H9 (cell line): ENCODE measurements at regions not wholly inside any gene's neighbourhood (a gene's known extent, or its start where the extent isn't known, plus 50 kb on each side); places are given as distances from the start of the nearest gene placed in this dataset.

ENCODE experiments used
- DNase-seq: peaks from one replicate; pipeline ENCODE4 v3.0.0-alpha.2; 2017
- H2AFZ ChIP-seq: one replicate; pipeline ENCODE4 v1.6.1; 2013; ENCODE audit warnings: mild to moderate bottlenecking, low read length, control low read depth, moderate library complexity
- H2AK5ac ChIP-seq: 2 replicates; pipeline ENCODE4 v1.6.1; 2013; ENCODE audit warnings: low read length, control low read depth, mixed read lengths; ENCODE audit not compliant: insufficient read length
- H2BK120ac ChIP-seq: one replicate; pipeline ENCODE4 v1.6.1; 2013; ENCODE audit warnings: low read depth, mild to moderate bottlenecking, low read length, control low read depth, inconsistent platforms; ENCODE audit not compliant: poor library complexity, severe bottlenecking
- H2BK12ac ChIP-seq: 2 replicates; pipeline ENCODE4 v1.6.1; 2013; ENCODE audit warnings: low read length, control low read depth, mixed read lengths, low read depth; ENCODE audit not compliant: insufficient read length
- H2BK15ac ChIP-seq: 2 replicates; pipeline ENCODE4 v1.6.1; 2013; ENCODE audit warnings: low read depth, low read length, control low read depth
- H2BK20ac ChIP-seq: one replicate; pipeline ENCODE4 v1.6.1; 2013; ENCODE audit warnings: low read depth, mild to moderate bottlenecking, low read length, control low read depth, inconsistent platforms; ENCODE audit not compliant: poor library complexity, severe bottlenecking
- H2BK5ac ChIP-seq: 2 replicates; pipeline ENCODE4 v1.6.1; 2013; ENCODE audit warnings: low read length, control low read depth, mixed read lengths; ENCODE audit not compliant: insufficient read length
- H3K14ac ChIP-seq: 2 replicates; pipeline ENCODE4 v1.6.1; 2013; ENCODE audit warnings: low read length, control low read depth; ENCODE audit not compliant: insufficient read depth
- H3K18ac ChIP-seq: 2 replicates; pipeline ENCODE4 v1.6.1; 2013; ENCODE audit warnings: low read depth, mild to moderate bottlenecking, mixed read lengths, low read length, control low read depth; ENCODE audit not compliant: insufficient read length
- H3K23ac ChIP-seq: 2 replicates; pipeline ENCODE4 v1.6.1; 2013; ENCODE audit warnings: low read length, control low read depth, mixed read lengths, low read depth; ENCODE audit not compliant: insufficient read length
- H3K23me2 ChIP-seq: 2 replicates; pipeline ENCODE4 v1.6.1; 2013; ENCODE audit warnings: low read depth, mild to moderate bottlenecking, mixed read lengths, low read length, control low read depth; ENCODE audit not compliant: insufficient read length, poor library complexity, severe bottlenecking
- H3K27ac ChIP-seq: 2 replicates; pipeline ENCODE4 v1.5.1; 2013; ENCODE audit warnings: low read length, control low read depth, mixed read lengths, low read depth; ENCODE audit not compliant: insufficient read length
- H3K27me3 ChIP-seq: 2 replicates; pipeline ENCODE4 v1.6.1; 2013; ENCODE audit warnings: low read length, control low read depth, inconsistent platforms; ENCODE audit not compliant: insufficient read depth
- H3K4ac ChIP-seq: 2 replicates; pipeline ENCODE4 v1.6.1; 2013; ENCODE audit warnings: low read depth, mild to moderate bottlenecking, control low read depth, inconsistent platforms, low read length, moderate library complexity
- H3K4me1 ChIP-seq: 2 replicates; pipeline ENCODE4 v1.6.1; 2013; ENCODE audit warnings: low read length, control low read depth, inconsistent platforms; ENCODE audit not compliant: insufficient read depth
- H3K4me2 ChIP-seq: 2 replicates; pipeline ENCODE4 v1.6.1; 2013; ENCODE audit warnings: low read length, control low read depth, mixed read lengths; ENCODE audit not compliant: insufficient read length, insufficient read depth
- H3K56ac ChIP-seq: 2 replicates; pipeline ENCODE4 v1.6.1; 2013; ENCODE audit warnings: low read depth, mild to moderate bottlenecking, mixed read lengths, low read length, control low read depth; ENCODE audit not compliant: insufficient read length
- H3K79me1 ChIP-seq: 2 replicates; pipeline ENCODE4 v1.6.1; 2013; ENCODE audit warnings: low read depth, mild to moderate bottlenecking, moderate library complexity, low read length, control low read depth, inconsistent platforms; ENCODE audit not compliant: insufficient read depth, poor library complexity, severe bottlenecking
- H3K79me2 ChIP-seq: 2 replicates; pipeline ENCODE4 v1.6.1; 2013; ENCODE audit warnings: low read length, control low read depth, inconsistent platforms; ENCODE audit not compliant: insufficient read depth
- H3K9ac ChIP-seq: 2 replicates; pipeline ENCODE4 v1.6.1; 2013; ENCODE audit warnings: low read length, control low read depth, mixed read lengths; ENCODE audit not compliant: insufficient read length; ENCODE audit errors: extremely low read depth
- H3K9me3 ChIP-seq: one replicate; pipeline ENCODE4 v1.6.1; 2013; ENCODE audit warnings: low read depth, low read length, inconsistent platforms; ENCODE audit not compliant: control insufficient read depth
- H3T11ph ChIP-seq: one replicate; pipeline ENCODE4 v1.6.1; 2013; ENCODE audit warnings: mild to moderate bottlenecking, low read length, control low read depth, inconsistent platforms
- H4K20me1 ChIP-seq: one replicate; pipeline ENCODE4 v1.6.1; 2013; ENCODE audit not compliant: control insufficient read depth, insufficient read length, insufficient read depth
- H4K5ac ChIP-seq: 2 replicates; pipeline ENCODE4 v1.6.1; 2013; ENCODE audit warnings: low read depth, mild to moderate bottlenecking, mixed read lengths, low read length, control low read depth; ENCODE audit not compliant: insufficient read length
- H4K8ac ChIP-seq: replicated peaks from 2 replicates; pipeline ENCODE4 v1.6.1; 2013; ENCODE audit warnings: low read length, control low read depth, mixed read lengths, low read depth; ENCODE audit not compliant: insufficient read length
- H4K91ac ChIP-seq: 2 replicates; pipeline ENCODE4 v1.6.1; 2013; ENCODE audit warnings: low read depth, mild to moderate bottlenecking, moderate library complexity, mixed read lengths, low read length, control low read depth; ENCODE audit not compliant: insufficient read length
- H3K27ac Mint-ChIP-seq, 3 experiments: 2 replicates in 2 of 3; 3 replicates in 1 of 3; pipeline ENCODE4 v1.8.0; 2020 to 2021; ENCODE audit warnings: mixed read lengths in 3 of 3, mild to moderate bottlenecking in 1 of 3, moderate library complexity in 1 of 3
- H3K27me3 Mint-ChIP-seq: 2 replicates; pipeline ENCODE4 v1.8.0; 2021; ENCODE audit warnings: low read depth, mild to moderate bottlenecking, moderate library complexity, mixed read lengths
- H3K36me3 Mint-ChIP-seq, 3 experiments: 2 replicates in 2 of 3; 3 replicates in 1 of 3; pipeline ENCODE4 v1.8.0; 2020 to 2021; ENCODE audit warnings: low read depth in 3 of 3, mixed read lengths in 3 of 3; ENCODE audit not compliant: insufficient read depth in 1 of 3
- H3K4me1 Mint-ChIP-seq, 2 experiments: 2 replicates each; pipeline ENCODE4 v1.8.0; 2020; ENCODE audit warnings: mixed read lengths in 2 of 2
- H3K4me3 Mint-ChIP-seq, 2 experiments: 2 replicates in 1 of 2; 3 replicates in 1 of 2; pipeline ENCODE4 v1.8.0; 2020 to 2021; ENCODE audit warnings: mild to moderate bottlenecking in 2 of 2, mixed read lengths in 2 of 2, moderate library complexity in 1 of 2
- H3K9me3 Mint-ChIP-seq, 2 experiments: 2 replicates in 1 of 2; 3 replicates in 1 of 2; pipeline ENCODE4 v1.8.0; 2020; ENCODE audit warnings: mild to moderate bottlenecking in 2 of 2, mixed read lengths in 2 of 2, moderate library complexity in 1 of 2
- WGBS: extraction: QIAGEN DNeasy Blood & Tissue Kit; methylation state at CpG from one replicate; pipeline ENCODE4 v1.1.7; 2013; ENCODE audit warnings: missing lambda C conversion rate, low lambda C conversion rate, mixed read lengths; ENCODE audit not compliant: insufficient read length; ENCODE audit errors: extremely low coverage; 5-methylcytosine and 5-hydroxymethylcytosine counted together
- TF ChIP-seq, protein P1 (sequence below): fragments of 200-600 bp; sonication (generic); conservative IDR thresholded peaks from 3 replicates; pipeline ENCODE4 v1.8.0; 2021; ENCODE audit warnings: antibody characterized with exemption, mild to moderate bottlenecking

DNA sequence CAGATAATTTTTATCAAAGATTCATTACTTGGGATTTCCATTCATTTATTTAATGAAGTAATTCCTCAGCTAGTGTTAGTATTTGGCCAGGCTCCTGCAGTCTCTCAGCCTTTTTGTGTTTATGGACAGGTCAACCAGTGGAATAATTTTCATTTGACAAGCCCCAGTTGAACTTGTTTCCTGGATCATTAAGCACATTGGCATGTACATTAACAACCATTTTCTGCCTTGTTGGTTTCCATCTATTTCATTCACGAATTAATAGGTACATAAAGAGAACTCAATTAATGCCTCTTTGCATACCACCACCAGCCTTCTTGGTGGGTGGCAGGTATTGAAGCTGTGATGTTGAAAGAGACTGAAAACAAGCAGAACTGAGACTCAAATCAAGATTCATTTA is 745.2 kb downstream of the KCNA4 start:
- no peak overlapping the region for H3K4me2 ChIP-seq

More for the DNA sequence above, 745.2 kb downstream of the KCNA4 start:
- Histone ChIP-seq H4K91ac (no peak overlapping the region), H2AFZ (no peak overlapping the region), H3K27me3 (no peaks in the 10 kb centered on the region), H3K79me1 (no peaks in the 10 kb centered on the region), H3T11ph (no peak overlapping the region), H3K56ac (no peak overlapping the region), H3K23me2 (no peaks in the 10 kb centered on the region), H3K23ac (no peak overlapping the region), H2AK5ac (no peak overlapping the region), H4K5ac (no peak overlapping the region), H2BK12ac (no peak overlapping the region), H3K9ac (no peak overlapping the region), H2BK15ac (no peak overlapping the region), H3K4ac (no peak overlapping the region), H3K79me2 (no peaks in the 10 kb centered on the region), H4K20me1 (no peaks in the 10 kb centered on the region), H3K4me1 (no peaks in the 10 kb centered on the region; the same call in 1 of the 2 replicates), H2BK20ac (no peak overlapping the region), H4K8ac (no peak overlapping the region), H3K18ac (no peak overlapping the region), H2BK120ac (no peak overlapping the region), H2BK5ac (no peak overlapping the region), H3K14ac (no peak overlapping the region), H3K27ac (no peak overlapping the region), H3K9me3 (no peaks in the 10 kb centered on the region)
- Mint-ChIP-seq H3K27me3 (no peaks in the 10 kb centered on the region), H3K9me3 (no peaks in the 10 kb centered on the region), H3K4me1 (no peaks in the 10 kb centered on the region), H3K4me3 (no peak overlapping the region), H3K36me3 (no peaks in the 10 kb centered on the region), H3K27ac (no peak overlapping the region)
- no peak for DNase-seq
- TF ChIP-seq, protein P1, sequence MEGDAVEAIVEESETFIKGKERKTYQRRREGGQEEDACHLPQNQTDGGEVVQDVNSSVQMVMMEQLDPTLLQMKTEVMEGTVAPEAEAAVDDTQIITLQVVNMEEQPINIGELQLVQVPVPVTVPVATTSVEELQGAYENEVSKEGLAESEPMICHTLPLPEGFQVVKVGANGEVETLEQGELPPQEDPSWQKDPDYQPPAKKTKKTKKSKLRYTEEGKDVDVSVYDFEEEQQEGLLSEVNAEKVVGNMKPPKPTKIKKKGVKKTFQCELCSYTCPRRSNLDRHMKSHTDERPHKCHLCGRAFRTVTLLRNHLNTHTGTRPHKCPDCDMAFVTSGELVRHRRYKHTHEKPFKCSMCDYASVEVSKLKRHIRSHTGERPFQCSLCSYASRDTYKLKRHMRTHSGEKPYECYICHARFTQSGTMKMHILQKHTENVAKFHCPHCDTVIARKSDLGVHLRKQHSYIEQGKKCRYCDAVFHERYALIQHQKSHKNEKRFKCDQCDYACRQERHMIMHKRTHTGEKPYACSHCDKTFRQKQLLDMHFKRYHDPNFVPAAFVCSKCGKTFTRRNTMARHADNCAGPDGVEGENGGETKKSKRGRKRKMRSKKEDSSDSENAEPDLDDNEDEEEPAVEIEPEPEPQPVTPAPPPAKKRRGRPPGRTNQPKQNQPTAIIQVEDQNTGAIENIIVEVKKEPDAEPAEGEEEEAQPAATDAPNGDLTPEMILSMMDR = no peak
- no CpG with 5 or more reads among the region's 1 CpG for WGBS
